CD4-positive, alpha-beta T cell treated with Interleukin-12 subunit alpha and Interleukin-12 subunit beta, for 1 hour (primary cell): ENCODE measurements at regions not wholly inside any gene's neighbourhood (a gene's known extent, or its start where the extent isn't known, plus 50 kb on each side); places are given as distances from the start of the nearest gene placed in this dataset.

Experiments used
- DNase-seq: peaks from one replicate; pipeline ENCODE4 v3.0.0-alpha.2; 2020

DNA sequence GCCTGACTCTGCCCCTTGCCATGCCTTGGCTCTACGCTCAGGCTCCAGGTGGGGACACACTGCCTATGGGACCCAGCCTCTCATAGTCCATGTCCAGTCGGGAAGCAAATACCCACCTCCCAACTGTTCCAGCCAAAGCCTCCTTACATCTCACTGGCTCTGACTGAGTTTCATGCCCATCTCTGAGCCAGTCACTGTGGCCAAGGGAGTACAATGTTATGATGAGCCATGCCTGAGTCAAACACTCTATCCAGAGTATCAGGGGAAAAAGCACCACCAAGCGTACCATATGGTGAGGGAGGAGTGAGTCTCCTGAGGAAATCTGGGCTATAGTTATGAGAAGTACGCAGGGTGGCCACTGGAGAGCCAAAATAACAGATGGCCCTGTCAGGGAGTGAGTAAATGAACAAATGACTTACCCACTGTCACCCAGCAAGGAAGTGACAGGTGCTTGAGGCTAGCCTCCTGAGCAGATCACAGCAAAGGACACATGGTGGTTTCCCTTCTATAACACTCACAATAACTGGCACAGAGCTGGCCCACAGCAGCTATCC, 236.6 kb upstream of the GJB5 start:
- DNase-seq: no peak

GRCh38 chr1:34520111-34520510, 234.7 kb upstream of the GJB5 start:
- DNase-seq: no peak

GRCh38 chr1:34524783-34525182, 230.1 kb upstream of the GJB5 start:
- DNase-seq: no peak

DNA sequence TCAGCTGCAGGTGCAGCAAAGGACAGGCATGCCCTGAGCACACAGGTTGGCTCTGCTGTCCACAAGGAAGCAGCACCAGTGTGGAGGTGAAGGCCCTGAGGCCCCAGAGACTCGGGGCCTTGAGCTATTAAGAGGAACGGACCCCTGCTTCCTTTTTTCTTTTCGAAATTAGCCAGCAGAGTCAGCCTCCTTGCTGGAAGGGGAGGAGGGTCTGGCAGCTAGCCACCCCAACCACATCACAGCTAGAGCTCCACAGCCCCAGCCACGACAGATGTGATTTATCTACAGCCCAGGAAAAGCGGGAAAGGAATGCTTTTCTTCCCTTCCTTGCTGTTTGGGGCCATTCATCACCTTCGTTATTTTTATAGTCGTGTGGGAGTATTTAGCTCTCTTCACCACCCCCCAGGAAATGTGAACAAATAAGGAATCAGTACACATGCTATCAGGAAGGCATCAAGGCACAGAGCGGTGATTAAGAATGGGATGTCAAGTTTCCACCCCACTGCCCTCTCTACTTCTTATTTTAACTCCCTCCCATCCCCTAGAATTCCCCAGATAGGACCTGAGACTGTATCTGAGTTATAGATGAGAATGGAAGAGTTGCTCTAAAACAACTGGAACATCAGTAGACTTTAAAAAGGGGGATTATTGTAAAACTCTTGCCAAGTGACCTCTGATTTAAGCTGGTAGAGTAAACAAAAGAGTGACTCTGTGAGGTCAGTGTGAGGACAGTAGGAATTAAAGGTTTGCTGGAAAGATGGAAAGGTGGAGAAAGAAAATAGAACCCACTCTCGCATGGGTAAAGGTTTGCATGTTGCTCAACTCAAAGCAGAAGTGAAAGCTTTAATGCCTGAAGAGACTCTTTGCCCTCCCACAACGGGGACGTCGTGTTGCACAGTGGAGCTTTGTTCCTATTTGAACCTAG, 224.7 kb upstream of the GJB5 start:
- no peak for DNase-seq

DNA sequence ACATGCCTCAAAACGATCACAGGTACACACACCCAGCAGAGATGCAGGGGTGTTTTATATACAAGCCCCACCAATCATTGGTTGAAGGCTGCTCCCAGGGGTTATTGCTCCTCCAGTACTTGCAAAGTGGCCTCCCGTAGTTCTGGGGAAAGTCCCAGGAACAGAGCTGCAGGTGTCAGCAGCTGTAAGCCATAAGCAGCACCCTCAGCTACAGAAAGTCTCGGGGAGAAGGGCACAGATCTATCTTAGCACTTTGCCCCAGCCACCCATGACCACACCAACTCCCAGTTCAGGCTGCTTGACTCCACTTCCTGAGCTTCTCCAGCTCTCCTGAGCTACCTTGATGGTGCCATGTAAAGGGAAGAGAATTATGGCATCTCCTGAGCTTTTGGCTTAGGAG, 222.7 kb upstream of the GJB5 start:
- DNase-seq: no peak

DNA sequence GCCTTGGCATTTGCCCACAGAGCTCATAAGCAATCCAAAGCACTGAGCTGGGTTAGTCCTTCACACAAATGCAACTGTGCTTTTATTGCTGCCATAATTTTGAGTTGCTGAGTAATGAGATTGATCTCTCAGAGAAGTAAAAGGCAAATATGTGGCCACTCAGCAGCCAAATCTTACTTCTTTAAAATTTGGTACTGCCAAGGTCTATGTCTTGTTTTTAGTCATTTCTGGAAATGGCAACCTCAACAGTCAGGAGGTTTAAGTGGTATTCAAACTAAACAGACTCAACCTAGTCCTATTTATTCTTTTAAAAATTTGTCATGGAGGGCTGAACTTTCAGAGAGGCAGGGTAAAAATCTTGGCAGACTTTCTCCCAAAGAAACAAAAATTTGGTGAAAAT, 216.4 kb upstream of the GJB5 start:
- DNase-seq: no peak

DNA sequence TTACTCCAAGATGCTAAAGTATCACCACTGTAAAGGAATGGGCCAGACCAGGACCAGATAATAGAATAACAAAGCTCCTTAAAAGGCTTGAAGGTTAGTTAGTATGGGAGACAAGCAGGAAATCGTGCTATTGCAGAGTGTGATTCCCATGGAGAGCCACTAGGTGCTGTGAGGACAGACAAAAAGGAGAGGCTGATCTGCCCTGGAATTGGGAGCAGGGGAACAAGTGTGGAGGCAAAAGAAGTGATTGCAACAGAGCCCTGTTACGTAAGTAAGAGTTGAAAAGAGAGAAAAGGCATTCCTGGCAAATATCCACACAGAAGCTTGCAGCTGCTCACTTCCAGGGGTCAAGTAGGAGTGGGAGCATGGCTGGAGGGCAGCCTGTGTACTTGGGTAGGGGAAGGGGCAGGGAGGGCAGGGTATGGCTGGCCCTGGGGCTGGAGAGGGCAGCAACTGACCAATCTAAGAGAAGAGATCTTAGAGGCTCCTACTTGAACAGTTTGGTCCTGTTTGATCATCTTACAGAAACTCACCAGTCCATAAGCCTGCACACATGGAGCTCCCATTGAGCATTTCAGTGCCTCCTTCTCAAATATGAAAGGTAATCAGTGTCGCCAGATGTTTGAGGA, 207.7 kb upstream of the GJB5 start:
- DNase-seq: no peak

DNA sequence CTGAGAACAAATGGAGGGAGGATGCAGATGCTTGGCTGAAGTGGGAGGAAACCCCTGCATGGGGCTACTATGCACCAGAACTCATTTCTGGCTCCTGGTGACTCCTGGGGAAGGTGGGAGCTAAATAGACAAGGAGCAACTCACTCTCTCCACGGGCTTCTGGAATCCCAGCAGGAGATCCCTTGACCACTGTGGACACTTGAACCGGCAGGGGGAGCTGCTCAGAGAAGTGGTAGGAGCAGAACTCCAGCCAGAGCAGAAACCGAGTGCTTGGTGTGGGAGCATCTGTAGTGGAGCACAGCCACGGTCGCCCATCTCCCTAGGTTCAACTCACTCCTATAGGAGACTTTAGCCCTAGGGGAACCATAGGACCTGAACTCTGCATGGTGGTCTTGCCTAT, 205.6 kb upstream of the GJB5 start:
- DNase-seq: no peak

DNA sequence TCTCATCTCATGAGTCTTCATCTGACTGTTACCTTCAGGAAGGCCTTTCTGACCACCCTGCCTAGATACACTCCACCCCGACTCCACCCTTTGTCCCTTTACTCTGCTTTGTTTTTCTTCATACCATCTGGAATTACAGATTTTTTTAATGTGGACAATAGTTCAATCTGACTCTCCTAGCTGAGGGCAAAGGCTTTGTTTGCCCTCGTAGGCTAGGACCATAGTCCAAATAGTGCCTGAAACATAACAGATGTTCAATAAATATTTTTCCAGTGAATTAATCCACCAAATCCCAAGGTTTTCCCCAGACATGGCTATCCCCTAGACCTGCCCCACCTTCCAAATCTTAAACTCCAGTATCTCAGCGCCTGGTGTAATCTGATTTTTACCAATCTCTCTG, 176.5 kb upstream of the GJB5 start:
- DNase-seq: no peak

DNA sequence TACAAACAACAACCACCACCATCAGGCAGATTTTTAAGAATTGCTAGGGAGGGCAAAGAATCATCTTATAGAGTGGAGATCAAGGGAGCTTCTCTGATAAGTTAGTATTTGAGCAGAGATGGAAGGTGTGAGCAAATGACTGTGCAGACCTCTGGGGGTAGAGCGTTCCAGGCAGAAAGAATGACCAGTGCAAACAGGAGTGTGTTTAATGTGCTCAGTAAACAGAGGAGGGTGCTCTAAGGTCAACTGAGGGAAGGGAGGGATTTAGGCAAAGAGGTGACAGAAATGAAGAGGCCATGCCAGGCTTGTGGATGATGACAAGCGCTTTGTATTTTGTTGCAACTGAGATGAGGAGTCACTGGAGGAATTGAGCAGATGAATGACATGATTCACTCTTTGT, 172.5 kb upstream of the GJB5 start:
- no peak for DNase-seq

DNA sequence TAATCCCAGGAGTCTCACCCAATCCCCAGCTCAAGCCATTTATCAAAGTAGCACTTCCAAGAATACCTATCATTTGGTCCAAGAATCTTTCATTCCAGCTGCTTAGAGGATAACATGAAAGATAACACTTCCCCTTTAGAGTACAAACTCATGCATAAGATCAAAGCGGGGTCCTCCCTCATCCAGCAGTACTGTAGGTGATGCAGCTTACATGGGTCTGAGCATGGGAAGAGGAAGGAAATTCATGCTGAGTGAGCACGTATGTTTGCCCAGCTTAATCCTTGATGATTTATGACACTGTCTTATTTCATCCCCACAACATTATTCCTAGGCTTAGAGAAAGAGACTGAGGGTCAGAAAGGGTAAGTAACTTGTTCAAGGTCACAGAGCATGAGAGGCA, 167.1 kb upstream of the GJB5 start:
- no peak for DNase-seq

DNA sequence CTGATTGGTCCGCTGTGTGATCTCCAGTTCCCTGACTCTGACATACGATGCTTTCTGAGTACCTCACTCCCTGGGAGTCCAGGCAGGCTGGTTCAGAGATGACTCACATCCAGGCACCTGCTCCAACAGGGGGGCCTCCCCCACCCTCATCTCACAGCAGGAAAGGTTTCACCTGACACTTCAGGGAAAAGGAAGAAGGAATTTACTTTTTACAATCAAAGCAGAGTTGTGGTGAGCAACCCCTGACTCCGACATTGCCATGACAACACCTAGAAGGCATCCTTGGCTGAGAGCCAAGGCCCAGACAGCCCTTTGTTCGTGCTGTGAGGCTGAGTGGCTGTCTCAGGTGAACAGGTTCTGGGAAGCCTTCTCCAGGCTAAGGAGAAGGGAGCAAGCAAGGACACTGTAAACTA, 164.6 kb upstream of the GJB5 start:
- no peak for DNase-seq

- no peak for DNase-seq
Observed at GRCh38 chr1:34591751-34592629, 162.9 kb upstream of the GJB5 start.

DNA sequence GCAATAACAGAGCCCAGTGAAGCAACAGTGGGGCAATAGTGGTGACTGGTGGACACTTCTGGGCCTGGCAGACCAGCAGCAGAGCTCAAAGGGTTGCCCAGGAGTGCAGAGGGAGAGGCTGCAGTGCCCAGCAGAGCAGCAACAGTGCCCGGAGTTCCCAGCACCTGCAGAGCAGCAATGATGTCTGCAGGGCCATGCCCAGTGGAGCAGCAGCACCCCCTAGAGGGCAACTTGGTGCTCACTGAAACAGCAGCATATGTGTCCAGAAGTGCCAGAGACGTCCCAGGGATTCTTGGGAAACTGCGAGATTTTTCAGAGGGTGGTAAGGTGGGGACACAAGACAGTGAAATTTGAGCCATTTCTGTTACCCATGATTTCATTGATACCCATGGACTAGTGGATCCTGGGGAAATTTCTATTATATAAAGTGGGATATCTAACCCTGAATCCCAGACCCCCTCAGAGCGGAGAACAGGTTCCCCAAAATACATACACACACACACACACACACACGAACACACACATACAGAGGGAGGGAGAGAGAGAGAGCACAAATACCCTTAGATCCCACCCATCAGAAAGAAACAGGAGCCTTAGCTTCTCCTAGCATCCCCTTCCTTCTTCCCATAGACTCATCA, 156.9 kb upstream of the GJB5 start:
- peak; percentile 34 for DNase-seq

DNA sequence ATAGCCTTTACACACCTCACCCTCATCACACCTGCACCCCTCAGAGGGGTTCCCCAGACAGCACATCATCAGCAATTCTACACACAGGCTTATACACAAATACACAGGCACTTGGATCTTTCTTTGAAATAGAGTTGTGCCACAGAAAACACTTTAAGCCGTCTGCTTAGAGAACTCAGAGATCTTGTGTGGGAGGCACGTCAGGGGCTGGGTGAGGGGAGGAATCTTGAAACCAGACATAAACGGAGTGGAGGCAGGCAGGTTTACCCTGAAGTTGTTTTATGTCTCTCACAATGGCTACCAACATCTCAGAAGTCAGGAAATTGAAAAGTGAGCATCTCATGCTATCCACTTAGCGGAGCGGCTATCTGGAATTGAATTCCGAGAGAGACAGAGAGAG, 151.9 kb upstream of the GJB5 start:
- DNase-seq: no peak

DNA sequence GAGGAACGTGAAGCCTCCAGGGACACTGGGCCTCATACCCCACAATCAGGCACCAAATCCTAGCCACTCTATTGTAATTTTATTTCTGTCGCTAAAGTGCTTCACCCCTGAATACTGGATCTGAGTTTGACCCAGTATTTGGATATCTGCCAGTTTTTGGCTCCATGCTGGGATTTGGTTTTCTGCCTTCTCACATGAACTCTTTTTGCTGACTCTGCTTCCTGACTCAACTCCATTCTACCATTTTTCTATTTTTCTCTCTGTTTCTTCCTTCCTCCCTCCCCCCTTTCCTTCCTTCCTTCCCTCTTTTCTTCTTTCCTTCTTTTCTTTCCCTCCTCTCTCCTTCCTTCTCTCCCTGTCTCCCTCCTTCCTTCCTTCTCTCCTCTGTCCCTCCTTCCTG, 151.3 kb upstream of the GJB5 start:
- no peak for DNase-seq

DNA sequence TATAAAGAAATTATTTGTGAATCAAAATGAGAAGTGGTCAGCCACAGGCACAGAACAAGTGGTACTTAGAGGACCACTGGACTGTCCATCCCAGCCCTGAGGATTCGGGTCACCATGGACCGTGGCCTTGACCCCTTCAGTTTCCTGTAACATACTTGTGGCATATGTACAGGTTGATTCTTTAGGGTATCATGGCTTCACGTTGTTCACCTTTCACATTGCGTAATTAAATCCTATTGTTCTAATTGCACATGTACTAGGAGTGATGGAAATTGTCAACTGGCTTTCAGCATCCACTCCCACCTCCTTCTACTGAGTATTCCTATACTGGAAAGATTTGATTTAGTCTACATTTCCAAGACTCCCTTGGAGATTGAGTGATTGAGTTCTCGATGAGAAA, 148.3 kb upstream of the GJB5 start:
- no peak for DNase-seq

DNA sequence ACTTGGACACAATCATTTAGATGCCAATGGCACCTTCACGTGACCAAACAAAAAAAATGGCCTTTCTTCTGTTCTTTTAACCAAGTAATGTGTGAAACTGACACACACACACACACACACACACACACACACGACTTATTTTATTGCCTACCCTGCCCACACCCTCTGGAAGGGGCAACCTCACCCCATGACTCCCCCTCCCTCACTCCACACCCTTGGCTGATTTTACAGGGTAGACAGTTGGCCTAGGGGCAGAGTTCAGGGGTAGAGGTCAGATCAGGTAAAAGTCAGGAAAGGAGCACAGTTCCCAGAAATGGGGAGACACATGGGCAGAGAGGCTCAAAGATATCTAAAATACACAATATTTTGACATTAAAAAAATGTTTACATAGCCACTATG, 144.8 kb upstream of the GJB5 start:
- DNase-seq: no peak

DNA sequence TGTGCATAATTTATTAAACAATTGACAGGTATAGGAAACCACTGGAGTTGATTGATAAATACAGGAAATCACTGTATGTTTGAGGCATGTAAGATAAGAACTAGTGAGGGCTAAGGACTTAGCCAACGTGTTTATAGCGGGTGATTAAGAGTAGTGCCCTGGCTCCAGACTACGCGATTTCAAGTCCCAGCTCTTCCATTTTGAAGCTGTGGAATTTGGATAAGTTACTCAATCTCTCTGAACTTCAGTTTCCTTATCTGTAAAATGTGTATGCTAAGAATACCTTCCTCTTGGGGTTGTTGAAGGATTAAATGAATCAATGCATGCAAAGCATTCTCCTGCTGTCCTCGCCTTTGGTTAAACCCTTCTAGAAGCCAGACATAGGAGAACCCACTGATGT, 143.3 kb upstream of the GJB5 start:
- no peak for DNase-seq

DNA sequence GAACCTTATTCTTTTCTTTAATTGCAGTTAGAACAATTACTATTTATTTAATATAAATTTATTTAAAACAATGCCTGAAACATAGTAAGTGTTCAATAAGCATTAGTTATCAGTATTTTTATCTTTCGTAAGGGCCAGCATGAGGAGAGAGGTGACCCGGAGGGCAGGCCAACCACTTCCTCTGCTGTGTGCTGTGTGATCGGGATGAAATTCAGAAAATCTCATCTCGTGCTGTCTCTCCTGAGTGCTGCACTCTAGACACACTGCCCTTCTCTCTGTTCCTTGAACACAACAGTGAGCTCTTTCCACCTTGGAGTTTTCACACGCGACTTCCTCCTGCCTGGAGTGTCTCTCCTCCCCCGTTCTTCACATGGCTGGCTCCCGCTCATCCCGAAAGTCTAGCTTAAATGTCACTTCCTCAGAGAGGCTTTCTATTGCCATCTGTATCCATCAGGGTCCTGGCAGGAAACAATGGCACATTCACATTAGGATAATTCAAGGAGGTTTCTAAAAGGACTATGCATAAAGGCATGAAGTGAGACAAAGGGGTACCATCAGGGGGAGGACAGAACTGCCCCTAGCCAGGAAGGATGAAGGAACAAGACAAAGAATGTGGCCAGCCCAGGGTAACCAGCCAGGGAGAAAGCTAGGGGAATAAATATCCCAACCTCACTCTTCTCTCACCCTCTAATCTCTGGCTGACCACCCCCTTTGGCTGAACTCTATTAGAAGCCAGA, 142.6 kb upstream of the GJB5 start:
- no peak for DNase-seq

DNA sequence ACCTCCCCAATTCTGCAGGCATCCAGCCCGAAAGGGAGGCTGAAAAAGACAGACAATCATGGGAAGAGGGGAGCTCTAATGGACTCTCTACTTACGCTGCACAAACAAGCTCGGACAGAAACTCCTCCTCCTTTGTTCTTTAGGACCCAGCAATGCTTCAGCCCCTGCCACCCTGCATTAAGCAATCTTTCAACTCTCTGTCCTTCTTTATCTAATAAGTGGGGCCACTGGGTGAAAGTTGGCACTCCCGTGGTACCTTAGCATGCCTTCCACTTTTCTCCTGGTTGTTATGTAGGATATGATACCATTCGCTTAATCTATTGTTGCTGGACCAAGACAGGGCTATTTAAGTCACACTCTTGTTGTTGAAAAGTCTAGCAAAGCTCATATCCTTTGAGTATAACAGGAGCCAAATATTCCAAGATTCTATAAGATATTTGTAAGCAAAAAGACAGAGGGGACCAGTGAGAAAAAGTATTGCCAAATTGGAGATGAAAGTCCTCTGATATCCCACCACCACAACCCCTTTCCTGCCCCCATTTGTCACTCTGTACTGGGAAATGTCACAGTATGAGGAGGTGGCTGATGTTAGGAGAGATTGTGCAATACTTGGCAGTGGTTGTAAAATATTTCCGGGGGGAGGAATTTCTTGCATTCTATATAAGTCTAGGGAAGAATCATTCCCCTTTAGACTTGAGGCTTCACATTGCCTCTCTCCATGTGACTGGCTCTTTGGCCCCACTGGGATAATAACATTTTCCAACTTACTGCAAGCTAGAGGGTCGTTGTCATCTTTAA, 137.3 kb upstream of the GJB5 start:
- DNase-seq: no peak
